GM12865 (cell line): ENCODE measurements at regions not wholly inside any gene's neighbourhood (a gene's known extent, or its start where the extent isn't known, plus 50 kb on each side); places are given as distances from the start of the nearest gene placed in this dataset.

Experiments used
- DNase-seq: peaks from one replicate; pipeline ENCODE4 v3.0.0; 2010; ENCODE audit warnings: low read depth
- H3K4me3 ChIP-seq: 2 replicates; pipeline ENCODE4 v1.5.1; 2011; ENCODE audit warnings: mild to moderate bottlenecking, low read depth, low read length, control low read depth
- TF ChIP-seq, protein P1 (sequence below): IDR thresholded peaks from 2 replicates; pipeline ENCODE4 v1.5.1; 2011; ENCODE audit warnings: low read length, control low read depth, low read depth, inconsistent platforms; ENCODE audit not compliant: insufficient read depth; ENCODE audit errors: missing control alignments

DNA sequence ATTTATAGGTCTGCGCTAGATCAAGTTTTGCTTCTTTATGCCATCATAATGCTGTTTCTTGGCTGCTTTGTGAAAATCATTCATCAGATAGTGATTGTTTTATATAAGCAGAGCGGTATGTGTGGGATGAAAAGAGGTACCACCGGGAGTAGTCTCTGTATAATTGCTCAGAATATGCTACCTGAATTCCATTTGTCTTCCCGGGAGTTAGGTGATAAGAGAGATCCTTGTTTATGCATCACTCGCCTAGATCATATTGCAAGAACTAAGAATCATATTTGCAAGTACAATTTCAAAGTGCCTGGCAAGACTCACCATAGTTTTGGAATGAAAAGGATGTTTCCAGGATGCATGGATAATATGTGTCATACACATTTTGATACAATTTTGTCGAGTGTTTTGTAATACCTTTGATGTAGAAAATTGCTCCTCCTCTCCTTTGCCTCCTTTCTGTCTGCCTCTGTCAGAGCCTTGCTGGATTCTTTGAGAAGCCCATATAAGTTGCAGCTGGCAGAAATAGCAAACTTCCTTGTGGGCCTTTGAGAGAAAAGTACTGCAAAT is 1306.0 kb upstream of the SLC10A2 start:
- no peak overlapping the region for H3K4me3 ChIP-seq
- TF ChIP-seq, protein P1, sequence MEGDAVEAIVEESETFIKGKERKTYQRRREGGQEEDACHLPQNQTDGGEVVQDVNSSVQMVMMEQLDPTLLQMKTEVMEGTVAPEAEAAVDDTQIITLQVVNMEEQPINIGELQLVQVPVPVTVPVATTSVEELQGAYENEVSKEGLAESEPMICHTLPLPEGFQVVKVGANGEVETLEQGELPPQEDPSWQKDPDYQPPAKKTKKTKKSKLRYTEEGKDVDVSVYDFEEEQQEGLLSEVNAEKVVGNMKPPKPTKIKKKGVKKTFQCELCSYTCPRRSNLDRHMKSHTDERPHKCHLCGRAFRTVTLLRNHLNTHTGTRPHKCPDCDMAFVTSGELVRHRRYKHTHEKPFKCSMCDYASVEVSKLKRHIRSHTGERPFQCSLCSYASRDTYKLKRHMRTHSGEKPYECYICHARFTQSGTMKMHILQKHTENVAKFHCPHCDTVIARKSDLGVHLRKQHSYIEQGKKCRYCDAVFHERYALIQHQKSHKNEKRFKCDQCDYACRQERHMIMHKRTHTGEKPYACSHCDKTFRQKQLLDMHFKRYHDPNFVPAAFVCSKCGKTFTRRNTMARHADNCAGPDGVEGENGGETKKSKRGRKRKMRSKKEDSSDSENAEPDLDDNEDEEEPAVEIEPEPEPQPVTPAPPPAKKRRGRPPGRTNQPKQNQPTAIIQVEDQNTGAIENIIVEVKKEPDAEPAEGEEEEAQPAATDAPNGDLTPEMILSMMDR: no peak
- no peak for DNase-seq

DNA sequence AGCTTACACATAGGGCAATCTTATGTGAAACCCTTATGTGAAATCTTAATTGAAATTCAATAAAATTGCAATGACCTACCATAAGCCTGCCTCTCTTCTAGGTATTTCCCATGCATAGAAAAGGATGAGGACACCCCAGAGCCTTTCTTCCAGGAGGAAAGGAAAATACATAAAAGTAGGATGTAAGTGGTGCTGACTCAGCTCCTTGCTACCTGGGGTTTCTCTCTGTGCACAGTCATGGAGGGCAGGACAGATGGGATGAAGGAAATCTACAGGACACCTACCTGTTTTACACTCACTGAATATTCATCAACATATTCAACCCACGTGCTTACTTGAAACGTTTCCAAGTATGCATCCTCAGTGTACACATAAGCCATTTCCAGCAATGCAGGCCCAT is 1299.2 kb upstream of the SLC10A2 start:
- TF ChIP-seq, protein P1: no peak

DNA sequence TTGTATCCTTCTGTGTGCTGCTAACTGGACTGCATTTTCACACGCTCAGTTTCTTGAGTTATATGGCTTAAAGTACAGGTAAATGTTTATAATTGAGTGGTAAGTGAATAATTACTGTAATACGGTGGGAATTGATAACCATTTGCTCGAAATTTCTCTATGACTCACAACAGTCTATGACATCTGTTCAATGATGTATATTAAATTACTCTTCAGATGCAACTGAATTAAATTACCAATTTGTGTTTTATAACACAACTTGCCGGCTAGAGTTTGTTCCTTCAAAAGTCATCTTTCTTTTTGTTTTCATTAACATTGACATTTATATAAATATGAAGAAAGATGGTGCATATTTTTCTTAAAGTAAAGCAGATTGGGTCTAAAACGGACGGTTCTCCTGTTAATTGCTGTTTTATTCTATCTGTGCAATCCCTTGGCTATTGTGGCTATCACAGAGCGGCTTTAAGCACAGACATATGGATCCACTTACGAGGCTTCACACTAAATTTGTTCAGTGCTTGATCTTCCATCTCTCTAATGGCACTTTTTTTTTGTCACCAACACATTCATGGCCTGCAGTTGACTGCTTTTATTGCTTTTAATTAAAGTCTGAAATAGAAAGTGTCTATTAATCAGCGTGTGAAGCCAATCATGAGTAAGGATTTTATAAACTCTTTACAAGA is 1291.6 kb upstream of the SLC10A2 start:
- H3K4me3 ChIP-seq: no peak overlapping the region
- TF ChIP-seq, protein P1: no peak
- no peak for DNase-seq

More for the DNA sequence above, 1299.2 kb upstream of the SLC10A2 start:
- H3K4me3 ChIP-seq: no peak overlapping the region
- no peak for DNase-seq

- TF ChIP-seq, protein P1: no peak
- no peak for DNase-seq
Observed at GRCh38 chr13:104357174-104357573, 1291.0 kb upstream of the SLC10A2 start.

DNA sequence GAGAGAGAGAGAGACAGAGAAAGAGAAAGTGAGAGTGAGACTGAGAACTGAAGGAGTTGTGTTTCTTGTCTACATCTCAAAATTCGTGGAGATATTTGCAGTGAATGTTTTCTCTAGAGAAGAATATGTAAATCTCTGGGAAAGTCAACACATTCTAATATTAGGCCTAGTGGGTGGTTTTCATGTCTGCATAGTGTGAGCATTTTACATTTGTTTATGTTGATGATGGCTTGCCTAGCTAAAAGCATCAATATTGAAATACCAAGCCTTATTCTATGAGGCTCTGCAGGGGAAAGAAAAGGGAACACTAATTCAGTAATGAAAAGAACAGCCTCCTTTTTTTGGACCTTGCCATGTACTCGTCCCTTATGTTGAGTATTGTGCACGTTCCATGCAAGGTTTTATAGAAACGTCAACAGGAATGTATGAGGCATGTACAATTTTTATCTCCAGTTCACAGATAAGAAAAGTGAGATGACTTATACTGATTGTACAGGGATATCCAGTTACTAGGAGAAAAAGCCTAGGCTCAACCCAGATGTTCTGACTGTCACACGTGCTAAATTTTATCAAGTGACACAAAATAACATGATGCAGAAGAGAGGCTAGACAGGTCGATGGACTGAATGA is 1288.9 kb upstream of the SLC10A2 start:
- TF ChIP-seq, protein P1: no peak
- no peak overlapping the region for H3K4me3 ChIP-seq
- no peak for DNase-seq

More at GRCh38 chr13:104357174-104357573, 1291.0 kb upstream of the SLC10A2 start:
- H3K4me3 ChIP-seq: no peak overlapping the region

- TF ChIP-seq, protein P1: no peak
- H3K4me3 ChIP-seq: no peak overlapping the region
- no peak for DNase-seq
Observed at GRCh38 chr13:104327211-104327610, 1261.0 kb upstream of the SLC10A2 start.

- TF ChIP-seq, protein P1: no peak
- DNase-seq: no peak
- H3K4me3 ChIP-seq: no peak overlapping the region
Observed at GRCh38 chr13:104326523-104326922, 1260.3 kb upstream of the SLC10A2 start.
